ENCODE measurements at regions not wholly inside any gene's neighbourhood (a gene's known extent, or its start where the extent isn't known, plus 50 kb on each side); places are given as distances from the start of the nearest gene placed in this dataset.

- Histone ChIP-seq H3K27me3 (ENCODE audit: control insufficient read depth in 2 of 2, insufficient read depth in 2 of 2, low read length in 2 of 2) (no peaks in the 10 kb centered on the region), H3K36me3 (ENCODE audit: control insufficient read depth, insufficient read depth, low read length) (no peaks in the 10 kb centered on the region), H3K9me1 (ENCODE audit: control insufficient read depth, insufficient read depth, low read length) (no peaks in the 10 kb centered on the region), H3K9ac (ENCODE audit: insufficient read depth in 1 of 2, low read depth in 2 of 2, low read length in 2 of 2) (no peak overlapping the region), H3K9me3 (replicated peaks; ENCODE audit: control insufficient read depth, insufficient read depth, low read depth, low read length) (no peaks in the 10 kb centered on the region), H3K4me2 (ENCODE audit: insufficient read depth, low read length) (no peak overlapping the region), H4K20me1 (replicated peaks; ENCODE audit: control insufficient read depth, insufficient read depth, low read length) (no peaks in the 10 kb centered on the region), H3K79me2 (ENCODE audit: control insufficient read depth, insufficient read depth, low read length) (no peaks in the 10 kb centered on the region), H3K4me1 (replicated peaks in 1 of 2; ENCODE audit: control insufficient read depth in 2 of 2, insufficient read depth in 2 of 2, low read length in 2 of 2) (no peaks in the 10 kb centered on the region), H2AFZ (ENCODE audit: low read depth, low read length) (no peak overlapping the region), H3K27ac (ENCODE audit: extremely low read depth, low read depth, low read length) (no peak overlapping the region), H3K4me3 (no peak overlapping the region)
- BruUV-seq (replicated peaks), result no TSS peak
- WGBS (ENCODE audit: insufficient coverage, low coverage, missing lambda C conversion rate), result 0% methylated on average over 2 of the region's 2 CpGs
- TF ChIP-seq MCM3 (IDR thresholded peaks at IDR 0.05) (no peak), BHLHE40 (IDR thresholded peaks at IDR 0.05; ENCODE audit: low read length) (no peak), THRA (IDR thresholded peaks at IDR 0.05) (no peak), CBX8 (IDR thresholded peaks at IDR 0.05; ENCODE audit: borderline replicate concordance, extremely low read depth, low read depth, low read length, poor library complexity, severe bottlenecking) (no peak), AFF4 (CRISPR knock-in tag; IDR thresholded peaks at IDR 0.05) (no peak), FOXP4 (CRISPR knock-in tag; IDR thresholded peaks at IDR 0.05; ENCODE audit: borderline replicate concordance) (no peak), PKNOX1 (IDR thresholded peaks at IDR 0.05) (no peak)
- CTCF ChIA-PET (ENCODE audit: low intra/inter-chr PET ratio), result no interaction called here
- no peak for DNase-seq (ENCODE audit: extremely low read depth in 1 of 4, low spot score in 3 of 4)
- FAIRE-seq, result no peak
- in situ Hi-C loops (cut with MboI) (no loop called here), intact Hi-C loops (cut with micrococcal nuclease) (no loop called here)
- ATAC-seq, result no peak
- POLR2A ChIA-PET, result no interaction called here
These were observed 339.5 kb downstream of the AEBP2 start for GRCh38 chr12:19778797-19779196.

All from K562 (cell line).